ENCODE measurements at regions not wholly inside any gene's neighbourhood (a gene's known extent, or its start where the extent isn't known, plus 50 kb on each side); places are given as distances from the start of the nearest gene placed in this dataset.
"Not testable (repeated sequence)": the region's sequence is repeated elsewhere in the genome, so short reads cannot be mapped to it uniquely, and the experiment has no call there.

GRCh38 chr10:80952436-80952835 is 414.7 kb downstream of the SH2D4B start:
- no peak for DNase-seq (ENCODE audit: low read depth)
- Histone ChIP-seq H3K4me3 (ENCODE audit: low read length) (no peak overlapping the region), H3K9me3 (ENCODE audit: control insufficient read depth, low read length) (no peaks in the 10 kb centered on the region), H3K27me3 (replicated peaks; ENCODE audit: control insufficient read depth, insufficient read depth, low read length) (no peaks in the 10 kb centered on the region), H3K9ac (ENCODE audit: low read length) (no peak overlapping the region), H3K36me3 (ENCODE audit: control insufficient read depth, insufficient read depth, low read length, severe bottlenecking) (no peaks in the 10 kb centered on the region), H3K4me1 (ENCODE audit: control insufficient read depth, insufficient read depth, low read length) (peaks cover 4% of the 10 kb centered on the region)

GRCh38 chr10:80957161-80957560 is 419.5 kb downstream of the SH2D4B start:
- Histone ChIP-seq H3K27me3 (replicated peaks; ENCODE audit: control insufficient read depth, insufficient read depth, low read length) (no peaks in the 10 kb centered on the region), H3K9ac (ENCODE audit: low read length) (no peak overlapping the region)

GRCh38 chr10:80964179-80964578 is 426.5 kb downstream of the SH2D4B start:
- no peaks in the 10 kb centered on the region for H3K4me1 ChIP-seq (ENCODE audit: control insufficient read depth, insufficient read depth, low read length)
- H3K4me3 ChIP-seq (ENCODE audit: low read length): no peak overlapping the region
- no peaks in the 10 kb centered on the region for H3K36me3 ChIP-seq (ENCODE audit: control insufficient read depth, insufficient read depth, low read length, severe bottlenecking)
- no peak overlapping the region for H3K9ac ChIP-seq (ENCODE audit: low read length)
- no peaks in the 10 kb centered on the region for H3K9me3 ChIP-seq (ENCODE audit: control insufficient read depth, low read length)
- H3K27me3 ChIP-seq (replicated peaks; ENCODE audit: control insufficient read depth, insufficient read depth, low read length): no peaks in the 10 kb centered on the region
- DNase-seq (ENCODE audit: low read depth): no peak

More at GRCh38 chr10:80957161-80957560, 419.5 kb downstream of the SH2D4B start:
- DNase-seq (ENCODE audit: low read depth): no peak
- Histone ChIP-seq H3K9me3 (ENCODE audit: control insufficient read depth, low read length) (no peaks in the 10 kb centered on the region), H3K4me1 (ENCODE audit: control insufficient read depth, insufficient read depth, low read length) (no peaks in the 10 kb centered on the region), H3K4me3 (ENCODE audit: low read length) (no peak overlapping the region), H3K36me3 (ENCODE audit: control insufficient read depth, insufficient read depth, low read length, severe bottlenecking) (no peaks in the 10 kb centered on the region)

GRCh38 chr10:80964955-80965614 is 427.4 kb downstream of the SH2D4B start:
- Histone ChIP-seq H3K9ac (ENCODE audit: low read length) (no peak overlapping the region), H3K4me3 (ENCODE audit: low read length) (no peak overlapping the region), H3K9me3 (ENCODE audit: control insufficient read depth, low read length) (no peaks in the 10 kb centered on the region), H3K27me3 (replicated peaks; ENCODE audit: control insufficient read depth, insufficient read depth, low read length) (no peaks in the 10 kb centered on the region), H3K4me1 (ENCODE audit: control insufficient read depth, insufficient read depth, low read length) (no peaks in the 10 kb centered on the region), H3K36me3 (ENCODE audit: control insufficient read depth, insufficient read depth, low read length, severe bottlenecking) (no peaks in the 10 kb centered on the region)
- DNase-seq (ENCODE audit: low read depth): no peak

- Histone ChIP-seq H3K4me3 (ENCODE audit: low read length) (no peak overlapping the region), H3K4me1 (ENCODE audit: control insufficient read depth, insufficient read depth, low read length) (no peaks in the 10 kb centered on the region), H3K9ac (ENCODE audit: low read length) (no peak overlapping the region), H3K27me3 (replicated peaks; ENCODE audit: control insufficient read depth, insufficient read depth, low read length) (no peaks in the 10 kb centered on the region), H3K9me3 (ENCODE audit: control insufficient read depth, low read length) (no peaks in the 10 kb centered on the region), H3K36me3 (ENCODE audit: control insufficient read depth, insufficient read depth, low read length, severe bottlenecking) (no peaks in the 10 kb centered on the region)
- no peak for DNase-seq (ENCODE audit: low read depth)
Measured at GRCh38 chr10:80966326-80966986, 428.8 kb downstream of the SH2D4B start.

GRCh38 chr10:80967357-80967756 is 429.7 kb downstream of the SH2D4B start:
- DNase-seq (ENCODE audit: low read depth); H3K9ac ChIP-seq (ENCODE audit: low read length); H3K4me1 ChIP-seq (ENCODE audit: control insufficient read depth, insufficient read depth, low read length); H3K9me3 ChIP-seq (ENCODE audit: control insufficient read depth, low read length); H3K4me3 ChIP-seq (ENCODE audit: low read length); H3K36me3 ChIP-seq (ENCODE audit: control insufficient read depth, insufficient read depth, low read length, severe bottlenecking); H3K27me3 ChIP-seq (replicated peaks; ENCODE audit: control insufficient read depth, insufficient read depth, low read length): not testable (repeated sequence)

GRCh38 chr10:80968903-80969302 is 431.2 kb downstream of the SH2D4B start:
- Histone ChIP-seq H3K27me3 (replicated peaks; ENCODE audit: control insufficient read depth, insufficient read depth, low read length) (no peaks in the 10 kb centered on the region), H3K36me3 (ENCODE audit: control insufficient read depth, insufficient read depth, low read length, severe bottlenecking) (no peaks in the 10 kb centered on the region), H3K4me1 (ENCODE audit: control insufficient read depth, insufficient read depth, low read length) (no peaks in the 10 kb centered on the region), H3K9ac (ENCODE audit: low read length) (no peak overlapping the region), H3K4me3 (ENCODE audit: low read length) (no peak overlapping the region), H3K9me3 (ENCODE audit: control insufficient read depth, low read length) (no peaks in the 10 kb centered on the region)
- no peak for DNase-seq (ENCODE audit: low read depth)

- H3K4me1 ChIP-seq (ENCODE audit: control insufficient read depth, insufficient read depth, low read length): no peaks in the 10 kb centered on the region
- DNase-seq (ENCODE audit: low read depth): no peak
- no peak overlapping the region for H3K9ac ChIP-seq (ENCODE audit: low read length)
- H3K27me3 ChIP-seq (replicated peaks; ENCODE audit: control insufficient read depth, insufficient read depth, low read length): no peaks in the 10 kb centered on the region
- H3K36me3 ChIP-seq (ENCODE audit: control insufficient read depth, insufficient read depth, low read length, severe bottlenecking): no peaks in the 10 kb centered on the region
- no peak overlapping the region for H3K4me3 ChIP-seq (ENCODE audit: low read length)
- H3K9me3 ChIP-seq (ENCODE audit: control insufficient read depth, low read length): no peaks in the 10 kb centered on the region
Measured at GRCh38 chr10:80971461-80971860, 433.8 kb downstream of the SH2D4B start.

- no peak overlapping the region for H3K9ac ChIP-seq (ENCODE audit: low read length)
- no peaks in the 10 kb centered on the region for H3K4me1 ChIP-seq (ENCODE audit: control insufficient read depth, insufficient read depth, low read length)
- H3K36me3 ChIP-seq (ENCODE audit: control insufficient read depth, insufficient read depth, low read length, severe bottlenecking): no peaks in the 10 kb centered on the region
- no peaks in the 10 kb centered on the region for H3K27me3 ChIP-seq (replicated peaks; ENCODE audit: control insufficient read depth, insufficient read depth, low read length)
- H3K4me3 ChIP-seq (ENCODE audit: low read length): no peak overlapping the region
- DNase-seq (ENCODE audit: low read depth): no peak
- no peaks in the 10 kb centered on the region for H3K9me3 ChIP-seq (ENCODE audit: control insufficient read depth, low read length)
Measured at GRCh38 chr10:80976658-80977057, 439.0 kb downstream of the SH2D4B start.

GRCh38 chr10:80985102-80985501 is 447.4 kb downstream of the SH2D4B start:
- DNase-seq (ENCODE audit: low read depth): no peak
- no peaks in the 10 kb centered on the region for H3K27me3 ChIP-seq (replicated peaks; ENCODE audit: control insufficient read depth, insufficient read depth, low read length)

GRCh38 chr10:80986596-80986995 is 448.9 kb downstream of the SH2D4B start:
- H3K36me3 ChIP-seq (ENCODE audit: control insufficient read depth, insufficient read depth, low read length, severe bottlenecking): no peaks in the 10 kb centered on the region
- no peaks in the 10 kb centered on the region for H3K9me3 ChIP-seq (ENCODE audit: control insufficient read depth, low read length)
- H3K4me1 ChIP-seq (ENCODE audit: control insufficient read depth, insufficient read depth, low read length): no peaks in the 10 kb centered on the region
- no peak for DNase-seq (ENCODE audit: low read depth)
- no peaks in the 10 kb centered on the region for H3K27me3 ChIP-seq (replicated peaks; ENCODE audit: control insufficient read depth, insufficient read depth, low read length)
- no peak overlapping the region for H3K4me3 ChIP-seq (ENCODE audit: low read length)
- H3K9ac ChIP-seq (ENCODE audit: low read length): no peak overlapping the region

More at GRCh38 chr10:80985102-80985501, 447.4 kb downstream of the SH2D4B start:
- Histone ChIP-seq H3K9me3 (ENCODE audit: control insufficient read depth, low read length) (no peaks in the 10 kb centered on the region), H3K4me3 (ENCODE audit: low read length) (no peak overlapping the region), H3K4me1 (ENCODE audit: control insufficient read depth, insufficient read depth, low read length) (no peaks in the 10 kb centered on the region), H3K9ac (ENCODE audit: low read length) (no peak overlapping the region), H3K36me3 (ENCODE audit: control insufficient read depth, insufficient read depth, low read length, severe bottlenecking) (no peaks in the 10 kb centered on the region)

Data from adipocyte (in vitro differentiated cells).